ENCODE measurements at regions not wholly inside any gene's neighbourhood (a gene's known extent, or its start where the extent isn't known, plus 50 kb on each side); places are given as distances from the start of the nearest gene placed in this dataset.

DNA sequence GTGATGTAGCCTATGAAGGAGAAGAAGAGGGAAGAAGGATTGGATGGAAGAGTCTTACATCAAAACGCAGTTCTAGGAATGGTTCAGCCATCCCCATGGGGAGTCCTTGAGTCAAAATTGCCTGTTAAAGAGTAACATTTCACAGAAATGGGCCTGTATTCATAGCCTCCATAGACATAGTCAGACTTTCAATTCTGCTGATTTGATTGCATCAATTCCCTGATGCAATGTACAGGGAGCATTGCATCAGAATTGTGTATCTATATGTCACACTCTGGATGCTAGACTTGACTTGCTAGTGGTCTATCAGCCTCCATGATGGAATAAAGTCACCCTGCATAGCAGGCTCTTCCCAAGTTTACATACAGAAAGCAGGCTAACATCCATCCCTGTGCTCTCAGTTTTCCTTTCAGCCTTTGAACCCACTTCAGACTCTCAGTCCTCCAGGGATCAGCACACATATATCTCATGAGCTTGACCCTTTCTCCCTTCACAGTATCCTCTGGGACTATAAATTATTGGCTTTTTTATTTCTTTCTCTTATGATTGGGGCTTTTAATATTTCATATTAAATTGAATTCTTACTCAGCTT, 1111.7 kb upstream of the B3GALT2 start (continued):
- TF ChIP-seq MAFF (IDR thresholded peaks at IDR 0.05; ENCODE audit: low read length) (no peak), NR2C1 (IDR thresholded peaks at IDR 0.05) (no peak), NR2C1 (tag; IDR thresholded peaks at IDR 0.05) (peak; percentile 65), ZNF780A (CRISPR knock-in tag; IDR thresholded peaks at IDR 0.05) (no peak), STAT5A (IDR thresholded peaks at IDR 0.05; ENCODE audit: borderline replicate concordance, low read length) (no peak), ZNF79 (CRISPR knock-in tag; IDR thresholded peaks at IDR 0.05; ENCODE audit: low read depth) (peak; percentile 68), POLR2H (tag; IDR thresholded peaks at IDR 0.05; ENCODE audit: low read depth) (0 out of 2 replicates have a peak, but pooled peaks have one; percentile 27), GABPA (tag; conservative IDR thresholded peaks at IDR 0.05; ENCODE audit: low read depth) (no peak), IRF2 (CRISPR knock-in tag; IDR thresholded peaks at IDR 0.05) (no peak), ZNF41 (CRISPR knock-in tag; conservative IDR thresholded peaks at IDR 0.05) (no peak), POLR2G (IDR thresholded peaks at IDR 0.05; ENCODE audit: low read depth, low read length) (no peak), BACH1 (tag; IDR thresholded peaks at IDR 0.05) (peak; percentile 61), DMBX1 (CRISPR knock-in tag; IDR thresholded peaks at IDR 0.05; ENCODE audit: borderline replicate concordance) (peak; percentile 71; the same call in 1 of the 2 replicates), RB1 (IDR thresholded peaks at IDR 0.05; ENCODE audit: low read depth) (no peak), GATAD2B (IDR thresholded peaks at IDR 0.05; ENCODE audit: borderline replicate concordance) (no peak), CEBPG (CRISPR knock-in tag; IDR thresholded peaks at IDR 0.05) (peak; percentile 69), CEBPG (tag; conservative IDR thresholded peaks at IDR 0.05 in 1 of 2, IDR thresholded peaks at IDR 0.05 in 1 of 2) (peak; percentile 91 to 94), SAP30 (IDR thresholded peaks at IDR 0.05; ENCODE audit: borderline replicate concordance, insufficient read depth, low read depth, low read length, poor library complexity, severe bottlenecking) (no peak), JUND (IDR thresholded peaks at IDR 0.05; ENCODE audit: borderline replicate concordance, low read depth, low read length) (no peak), JUND (tag; IDR thresholded peaks at IDR 0.05; ENCODE audit: borderline replicate concordance, low read depth, low read length) (no peak; the same call in 2 of the 3 replicates), ZSCAN32 (CRISPR knock-in tag; IDR thresholded peaks at IDR 0.05) (peak; percentile 93)
- TF ChIP-seq, protein P1, sequence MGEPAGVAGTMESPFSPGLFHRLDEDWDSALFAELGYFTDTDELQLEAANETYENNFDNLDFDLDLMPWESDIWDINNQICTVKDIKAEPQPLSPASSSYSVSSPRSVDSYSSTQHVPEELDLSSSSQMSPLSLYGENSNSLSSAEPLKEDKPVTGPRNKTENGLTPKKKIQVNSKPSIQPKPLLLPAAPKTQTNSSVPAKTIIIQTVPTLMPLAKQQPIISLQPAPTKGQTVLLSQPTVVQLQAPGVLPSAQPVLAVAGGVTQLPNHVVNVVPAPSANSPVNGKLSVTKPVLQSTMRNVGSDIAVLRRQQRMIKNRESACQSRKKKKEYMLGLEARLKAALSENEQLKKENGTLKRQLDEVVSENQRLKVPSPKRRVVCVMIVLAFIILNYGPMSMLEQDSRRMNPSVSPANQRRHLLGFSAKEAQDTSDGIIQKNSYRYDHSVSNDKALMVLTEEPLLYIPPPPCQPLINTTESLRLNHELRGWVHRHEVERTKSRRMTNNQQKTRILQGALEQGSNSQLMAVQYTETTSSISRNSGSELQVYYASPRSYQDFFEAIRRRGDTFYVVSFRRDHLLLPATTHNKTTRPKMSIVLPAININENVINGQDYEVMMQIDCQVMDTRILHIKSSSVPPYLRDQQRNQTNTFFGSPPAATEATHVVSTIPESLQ (CRISPR knock-in tag; IDR thresholded peaks at IDR 0.05), result no peak
- TF ChIP-seq, protein P2, sequence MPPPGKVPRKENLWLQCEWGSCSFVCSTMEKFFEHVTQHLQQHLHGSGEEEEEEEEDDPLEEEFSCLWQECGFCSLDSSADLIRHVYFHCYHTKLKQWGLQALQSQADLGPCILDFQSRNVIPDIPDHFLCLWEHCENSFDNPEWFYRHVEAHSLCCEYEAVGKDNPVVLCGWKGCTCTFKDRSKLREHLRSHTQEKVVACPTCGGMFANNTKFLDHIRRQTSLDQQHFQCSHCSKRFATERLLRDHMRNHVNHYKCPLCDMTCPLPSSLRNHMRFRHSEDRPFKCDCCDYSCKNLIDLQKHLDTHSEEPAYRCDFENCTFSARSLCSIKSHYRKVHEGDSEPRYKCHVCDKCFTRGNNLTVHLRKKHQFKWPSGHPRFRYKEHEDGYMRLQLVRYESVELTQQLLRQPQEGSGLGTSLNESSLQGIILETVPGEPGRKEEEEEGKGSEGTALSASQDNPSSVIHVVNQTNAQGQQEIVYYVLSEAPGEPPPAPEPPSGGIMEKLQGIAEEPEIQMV (tag; conservative IDR thresholded peaks at IDR 0.05; ENCODE audit: low read depth), result no peak
- TF ChIP-seq, protein P3, sequence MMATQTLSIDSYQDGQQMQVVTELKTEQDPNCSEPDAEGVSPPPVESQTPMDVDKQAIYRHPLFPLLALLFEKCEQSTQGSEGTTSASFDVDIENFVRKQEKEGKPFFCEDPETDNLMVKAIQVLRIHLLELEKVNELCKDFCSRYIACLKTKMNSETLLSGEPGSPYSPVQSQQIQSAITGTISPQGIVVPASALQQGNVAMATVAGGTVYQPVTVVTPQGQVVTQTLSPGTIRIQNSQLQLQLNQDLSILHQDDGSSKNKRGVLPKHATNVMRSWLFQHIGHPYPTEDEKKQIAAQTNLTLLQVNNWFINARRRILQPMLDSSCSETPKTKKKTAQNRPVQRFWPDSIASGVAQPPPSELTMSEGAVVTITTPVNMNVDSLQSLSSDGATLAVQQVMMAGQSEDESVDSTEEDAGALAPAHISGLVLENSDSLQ (IDR thresholded peaks at IDR 0.05), result no peak

Measured in K562 (cell line).